ENCODE measurements at regions not wholly inside any gene's neighbourhood (a gene's known extent, or its start where the extent isn't known, plus 50 kb on each side); places are given as distances from the start of the nearest gene placed in this dataset.

- no peak for TF ChIP-seq ELK1 (IDR thresholded peaks at IDR 0.05; ENCODE audit: borderline replicate concordance, low read depth, low read length)
Measured at GRCh38 chr9:134492721-134493460, 148.7 kb upstream of the COL5A1 start (continued).

- Histone ChIP-seq H3K27ac (ENCODE audit: insufficient read depth, low read length) (no peak overlapping the region), H2BK120ac (ENCODE audit: low read depth, low read length) (peak overlapping the region; percentile 19; the same call in 1 of the 2 replicates), H3K23ac (ENCODE audit: low read depth, low read length) (no peak overlapping the region), H3K56ac (ENCODE audit: extremely low read depth, insufficient read depth, low read length) (no peak overlapping the region), H4K8ac (ENCODE audit: low read depth in 2 of 2, low read length in 2 of 2) (no peak overlapping the region), H3K4me1 (ENCODE audit: control insufficient read depth, insufficient read depth, low read length) (peaks cover 24% of the 10 kb centered on the region), H2AFZ (replicated peaks; ENCODE audit: low read length, poor library complexity) (peak overlapping the region; percentile 46), H4K20me1 (ENCODE audit: insufficient read depth, low read length) (no peaks in the 10 kb centered on the region), H3K4ac (ENCODE audit: low read depth, low read length) (no peak overlapping the region), H3K79me1 (ENCODE audit: low read depth in 1 of 2, low read length in 2 of 2) (no peaks in the 10 kb centered on the region; a peak in 1 of 4 replicates), H3K4me3 (ENCODE audit: insufficient read depth, low read depth, low read length) (no peak overlapping the region), H3K14ac (replicated peaks; ENCODE audit: low read depth, low read length) (no peak overlapping the region), H4K91ac (ENCODE audit: insufficient read depth, low read depth, low read length) (no peak overlapping the region; the same call in 1 of the 2 replicates), H2BK20ac (ENCODE audit: low read depth, low read length) (no peak overlapping the region), H3K9me1 (ENCODE audit: insufficient read depth, low read length) (peaks cover 8% of the 10 kb centered on the region), H2BK5ac (ENCODE audit: low read depth, low read length, poor library complexity, severe bottlenecking) (no peak overlapping the region), H3K27me3 (ENCODE audit: control insufficient read depth, insufficient read depth, low read length) (peaks cover 5% of the 10 kb centered on the region), H2AK9ac (replicated peaks; ENCODE audit: low read depth, low read length, poor library complexity) (no peak overlapping the region), H3K9ac (ENCODE audit: low read depth, low read length) (no peak overlapping the region), H2AK5ac (ENCODE audit: low read depth, low read length) (peak overlapping the region; percentile 81; the same call in 1 of the 2 replicates), H4K5ac (ENCODE audit: low read depth, low read length) (no peak overlapping the region; the same call in 1 of the 2 replicates), H3K9me3 (ENCODE audit: control insufficient read depth, insufficient read depth, low read length) (no peaks in the 10 kb centered on the region), H3K36me3 (ENCODE audit: control insufficient read depth, insufficient read depth, low read length) (no peaks in the 10 kb centered on the region), H3K18ac (ENCODE audit: low read depth, low read length) (no peak overlapping the region; the same call in 1 of the 2 replicates), H3K4me2 (ENCODE audit: low read depth, low read length) (no peak overlapping the region), H2BK15ac (ENCODE audit: low read depth, low read length) (no peak overlapping the region)
- BruUV-seq (replicated peaks) = no TSS peak
- ChIA-PET CTCF (no interaction called here), POLR2A (ENCODE audit: unreplicated experiment) (no interaction called here)
- 89% methylated on average over 16 of the region's 26 CpGs; no CpG with 5 or more reads in 1 of the 2 experiments for WGBS, 2 experiments (ENCODE audit: extremely low coverage in 2 of 2, insufficient read length in 1 of 2)
- no peak for DNase-seq
- ATAC-seq (ENCODE audit: low read depth) = no peak
- dilution Hi-C loops (cut with HindIII; ENCODE audit: low sequenced_read_pairs, unreplicated experiment) (no loop called here), intact Hi-C loops (cut with micrococcal nuclease) (loop anchor here (2.0 kb wide), 2 partner anchors 37 to 147 kb away; partner anchors contain the start of gene COL5A1), in situ Hi-C loops (cut with MboI; ENCODE audit: low sequenced_read_pairs) (no loop called here)
- no peak for TF ChIP-seq BHLHE40 (IDR thresholded peaks at IDR 0.05; ENCODE audit: low read depth, low read length)
- TF ChIP-seq CHD1 (IDR thresholded peaks at IDR 0.05; ENCODE audit: low read depth, low read length) = no peak
- TF ChIP-seq POLR2A (IDR thresholded peaks at IDR 0.05; ENCODE audit: low read depth, low read length) = no peak
- TF ChIP-seq USF2 (IDR thresholded peaks at IDR 0.05; ENCODE audit: low read depth, low read length) = no peak
- no peak for TF ChIP-seq RAD21 (IDR thresholded peaks at IDR 0.05; ENCODE audit: low read length)
- no peak for TF ChIP-seq FOS (IDR thresholded peaks at IDR 0.05; ENCODE audit: low read depth, low read length)
- no peak for TF ChIP-seq MAZ (IDR thresholded peaks at IDR 0.05; ENCODE audit: borderline replicate concordance, low read depth, low read length)
- TF ChIP-seq ELK1 (IDR thresholded peaks at IDR 0.05; ENCODE audit: borderline replicate concordance, low read depth, low read length) = no peak
- TF ChIP-seq MXI1 (IDR thresholded peaks at IDR 0.05; ENCODE audit: borderline replicate concordance, low read depth, low read length) = no peak
Measured at GRCh38 chr9:134493461-134494272, 147.9 kb upstream of the COL5A1 start.

Data from IMR-90 (cell line).